ENCODE measurements at regions not wholly inside any gene's neighbourhood (a gene's known extent, or its start where the extent isn't known, plus 50 kb on each side); places are given as distances from the start of the nearest gene placed in this dataset.

GRCh38 chr2:147062073-147062472 is 782.8 kb upstream of the ACVR2A start:
- Histone ChIP-seq H3K79me2 (replicated peaks; ENCODE audit: insufficient read depth) (no peaks in the 10 kb centered on the region), H3F3A (replicated peaks; ENCODE audit: low read depth) (no peaks in the 10 kb centered on the region), H3K36me3 (ENCODE audit: insufficient read depth) (no peaks in the 10 kb centered on the region), H2AFZ (no peak overlapping the region), H3K4me1 (ENCODE audit: insufficient read depth) (peaks cover 30% of the 10 kb centered on the region), H3K9me2 (ENCODE audit: insufficient read depth) (0 out of 2 replicates have a peak, but pooled peaks cover 19% of the 10 kb centered on the region), H4K20me1 (replicated peaks; ENCODE audit: insufficient read depth) (no peaks in the 10 kb centered on the region), H3K4me3 (no peak overlapping the region), H3K27ac (ENCODE audit: low read depth) (no peak overlapping the region), H3K27me3 (ENCODE audit: insufficient read depth) (no peaks in the 10 kb centered on the region), H3K4me2 (no peak overlapping the region)
- Mint-ChIP-seq H3K9me3 (peaks cover 14% of the 10 kb centered on the region; the same call in 2 of the 3 replicates), H3K27me3 (ENCODE audit: insufficient read depth, low read depth, poor library complexity) (no peaks in the 10 kb centered on the region), H3K4me3 (no peak overlapping the region), H3K27ac (no peak overlapping the region), H3K4me1 (peaks cover 23% of the 10 kb centered on the region), H3K36me3 (ENCODE audit: low read depth) (peaks cover 8% of the 10 kb centered on the region; the same call in 1 of the 3 replicates)
- ATAC-seq (no peak), DNase-seq (ENCODE audit: low spot score) (no peak)
- TF ChIP-seq NANOG (IDR thresholded peaks at IDR 0.05; ENCODE audit: borderline replicate concordance) (no peak), ZNF331 (CRISPR knock-in tag; IDR thresholded peaks at IDR 0.05; ENCODE audit: low read depth) (no peak), CREB1 (CRISPR knock-in tag; IDR thresholded peaks at IDR 0.05; ENCODE audit: low read depth) (no peak), ETS1 (IDR thresholded peaks at IDR 0.05) (no peak), STAT1 (IDR thresholded peaks at IDR 0.05; ENCODE audit: unreplicated experiment) (no peak), EZH2 (IDR thresholded peaks at IDR 0.05; ENCODE audit: low read depth, unreplicated experiment) (no peak), EZH2phosphoT487 (IDR thresholded peaks at IDR 0.05; ENCODE audit: unreplicated experiment) (no peak), POLR2AphosphoS5 (IDR thresholded peaks at IDR 0.05; ENCODE audit: low read depth) (no peak), JUNB (IDR thresholded peaks at IDR 0.05; ENCODE audit: unreplicated experiment) (no peak), ZNF114 (CRISPR knock-in tag; IDR thresholded peaks at IDR 0.05) (no peak), ZNF462 (CRISPR knock-in tag; IDR thresholded peaks at IDR 0.05) (no peak)
- TF ChIP-seq, protein P1, sequence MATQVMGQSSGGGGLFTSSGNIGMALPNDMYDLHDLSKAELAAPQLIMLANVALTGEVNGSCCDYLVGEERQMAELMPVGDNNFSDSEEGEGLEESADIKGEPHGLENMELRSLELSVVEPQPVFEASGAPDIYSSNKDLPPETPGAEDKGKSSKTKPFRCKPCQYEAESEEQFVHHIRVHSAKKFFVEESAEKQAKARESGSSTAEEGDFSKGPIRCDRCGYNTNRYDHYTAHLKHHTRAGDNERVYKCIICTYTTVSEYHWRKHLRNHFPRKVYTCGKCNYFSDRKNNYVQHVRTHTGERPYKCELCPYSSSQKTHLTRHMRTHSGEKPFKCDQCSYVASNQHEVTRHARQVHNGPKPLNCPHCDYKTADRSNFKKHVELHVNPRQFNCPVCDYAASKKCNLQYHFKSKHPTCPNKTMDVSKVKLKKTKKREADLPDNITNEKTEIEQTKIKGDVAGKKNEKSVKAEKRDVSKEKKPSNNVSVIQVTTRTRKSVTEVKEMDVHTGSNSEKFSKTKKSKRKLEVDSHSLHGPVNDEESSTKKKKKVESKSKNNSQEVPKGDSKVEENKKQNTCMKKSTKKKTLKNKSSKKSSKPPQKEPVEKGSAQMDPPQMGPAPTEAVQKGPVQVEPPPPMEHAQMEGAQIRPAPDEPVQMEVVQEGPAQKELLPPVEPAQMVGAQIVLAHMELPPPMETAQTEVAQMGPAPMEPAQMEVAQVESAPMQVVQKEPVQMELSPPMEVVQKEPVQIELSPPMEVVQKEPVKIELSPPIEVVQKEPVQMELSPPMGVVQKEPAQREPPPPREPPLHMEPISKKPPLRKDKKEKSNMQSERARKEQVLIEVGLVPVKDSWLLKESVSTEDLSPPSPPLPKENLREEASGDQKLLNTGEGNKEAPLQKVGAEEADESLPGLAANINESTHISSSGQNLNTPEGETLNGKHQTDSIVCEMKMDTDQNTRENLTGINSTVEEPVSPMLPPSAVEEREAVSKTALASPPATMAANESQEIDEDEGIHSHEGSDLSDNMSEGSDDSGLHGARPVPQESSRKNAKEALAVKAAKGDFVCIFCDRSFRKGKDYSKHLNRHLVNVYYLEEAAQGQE (IDR thresholded peaks at IDR 0.05; ENCODE audit: unreplicated experiment), result no peak
- TF ChIP-seq, protein P2, sequence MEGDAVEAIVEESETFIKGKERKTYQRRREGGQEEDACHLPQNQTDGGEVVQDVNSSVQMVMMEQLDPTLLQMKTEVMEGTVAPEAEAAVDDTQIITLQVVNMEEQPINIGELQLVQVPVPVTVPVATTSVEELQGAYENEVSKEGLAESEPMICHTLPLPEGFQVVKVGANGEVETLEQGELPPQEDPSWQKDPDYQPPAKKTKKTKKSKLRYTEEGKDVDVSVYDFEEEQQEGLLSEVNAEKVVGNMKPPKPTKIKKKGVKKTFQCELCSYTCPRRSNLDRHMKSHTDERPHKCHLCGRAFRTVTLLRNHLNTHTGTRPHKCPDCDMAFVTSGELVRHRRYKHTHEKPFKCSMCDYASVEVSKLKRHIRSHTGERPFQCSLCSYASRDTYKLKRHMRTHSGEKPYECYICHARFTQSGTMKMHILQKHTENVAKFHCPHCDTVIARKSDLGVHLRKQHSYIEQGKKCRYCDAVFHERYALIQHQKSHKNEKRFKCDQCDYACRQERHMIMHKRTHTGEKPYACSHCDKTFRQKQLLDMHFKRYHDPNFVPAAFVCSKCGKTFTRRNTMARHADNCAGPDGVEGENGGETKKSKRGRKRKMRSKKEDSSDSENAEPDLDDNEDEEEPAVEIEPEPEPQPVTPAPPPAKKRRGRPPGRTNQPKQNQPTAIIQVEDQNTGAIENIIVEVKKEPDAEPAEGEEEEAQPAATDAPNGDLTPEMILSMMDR (conservative IDR thresholded peaks at IDR 0.05; ENCODE audit: low read depth in 2 of 2), result no peak

Measured in GM23338 (cell line).